Activated T-helper 2 cell treated with anti-CD3 and anti-CD28 coated beads, Interferon-gamma antibody, Interleukin-2, Interleukin-4, amounts not matched to agents 10 μg/mL and 5 μg/mL and 100 μg/mL, durations not matched to agents 14 hours and 24 hours and 36 hours (primary cell): ENCODE measurements at regions not wholly inside any gene's neighbourhood (a gene's known extent, or its start where the extent isn't known, plus 50 kb on each side); places are given as distances from the start of the nearest gene placed in this dataset.
"Not testable (repeated sequence)": the region's sequence is repeated elsewhere in the genome, so short reads cannot be mapped to it uniquely, and the experiment has no call there.

ENCODE experiments used
- DNase-seq: peaks from one replicate; pipeline ENCODE4 v3.0.0; 2021; ENCODE audit warnings: low spot score
- H3K27ac Mint-ChIP-seq: one replicate; pipeline ENCODE4 v1.8.0; 2021; ENCODE audit warnings: mixed read lengths
- H3K27me3 Mint-ChIP-seq: one replicate; pipeline ENCODE4 v1.8.0; 2021; ENCODE audit warnings: low read depth, mixed read lengths
- H3K36me3 Mint-ChIP-seq: one replicate; pipeline ENCODE4 v1.8.0; 2021; ENCODE audit warnings: low read depth, mixed read lengths
- H3K4me1 Mint-ChIP-seq: one replicate; pipeline ENCODE4 v1.8.0; 2021; ENCODE audit warnings: low read depth, mixed read lengths
- H3K4me3 Mint-ChIP-seq: one replicate; pipeline ENCODE4 v1.8.0; 2021; ENCODE audit warnings: low read depth, mild to moderate bottlenecking, moderate library complexity, mixed read lengths
- H3K9me3 Mint-ChIP-seq: one replicate; pipeline ENCODE4 v1.8.0; 2021; ENCODE audit warnings: mixed read lengths
- intact Hi-C: fragments of 100-400 bp; cut with micrococcal nuclease; formaldehyde crosslinking; loops from one replicate; pipeline ENCODE4 v1.15.1; 2023

DNA sequence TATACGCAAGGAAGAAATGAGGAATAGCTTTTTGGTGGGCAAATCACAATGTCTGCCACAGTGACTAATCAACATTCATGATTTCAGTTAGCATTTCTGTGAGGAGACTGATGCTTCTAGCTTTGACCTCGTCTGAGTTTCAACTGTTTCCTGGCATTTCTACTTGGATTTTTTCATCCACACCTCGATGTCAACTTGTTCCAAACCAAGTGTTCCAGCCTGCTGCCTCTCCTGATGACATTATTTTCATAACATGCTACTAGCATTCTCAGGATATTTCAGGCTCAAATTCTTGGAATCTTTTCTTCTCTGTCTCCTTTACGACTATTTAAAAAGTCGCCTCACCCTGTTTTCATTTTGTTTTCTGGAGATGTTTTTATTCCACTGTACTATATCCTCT lies 90.3 kb upstream of the TEX13D start:
- Mint-ChIP-seq H3K9me3 (no peaks in the 10 kb centered on the region), H3K27ac (no peak overlapping the region), H3K36me3 (no peaks in the 10 kb centered on the region), H3K4me1 (peaks cover 30% of the 10 kb centered on the region), H3K27me3 (no peaks in the 10 kb centered on the region), H3K4me3 (no peak overlapping the region)
- intact Hi-C loops, result loop anchor here (5.0 kb wide), 1 partner anchor 40 kb away; no protein-coding TSS in a partner anchor
- DNase-seq, result no peak

- peaks cover 14% of the 10 kb centered on the region for H3K9me3 Mint-ChIP-seq
- no peak for DNase-seq
- H3K4me3 Mint-ChIP-seq, result no peak overlapping the region
- intact Hi-C loops, result no loop called here
- H3K36me3 Mint-ChIP-seq, result peaks cover 10% of the 10 kb centered on the region
- H3K27ac Mint-ChIP-seq, result no peak overlapping the region
- H3K27me3 Mint-ChIP-seq, result no peaks in the 10 kb centered on the region
- H3K4me1 Mint-ChIP-seq, result peaks cover 5% of the 10 kb centered on the region
These were observed 83.1 kb upstream of the TEX13D start for GRCh38 chrX:124249345-124249744.

- DNase-seq, result no peak
- intact Hi-C loops, result no loop called here
- Mint-ChIP-seq H3K4me3 (no peak overlapping the region), H3K27me3 (no peaks in the 10 kb centered on the region), H3K9me3 (peaks cover 14% of the 10 kb centered on the region), H3K36me3 (peaks cover 10% of the 10 kb centered on the region), H3K4me1 (peaks cover 5% of the 10 kb centered on the region), H3K27ac (no peak overlapping the region)
These were observed 81.5 kb upstream of the TEX13D start for GRCh38 chrX:124250835-124251437.

GRCh38 chrX:124254611-124255010 lies 77.8 kb upstream of the TEX13D start:
- DNase-seq, result no peak
- Mint-ChIP-seq H3K4me1 (peaks cover 12% of the 10 kb centered on the region), H3K27me3 (no peaks in the 10 kb centered on the region), H3K36me3 (no peaks in the 10 kb centered on the region), H3K9me3 (no peaks in the 10 kb centered on the region), H3K27ac (no peak overlapping the region), H3K4me3 (no peak overlapping the region)
- intact Hi-C loops, result no loop called here

DNA sequence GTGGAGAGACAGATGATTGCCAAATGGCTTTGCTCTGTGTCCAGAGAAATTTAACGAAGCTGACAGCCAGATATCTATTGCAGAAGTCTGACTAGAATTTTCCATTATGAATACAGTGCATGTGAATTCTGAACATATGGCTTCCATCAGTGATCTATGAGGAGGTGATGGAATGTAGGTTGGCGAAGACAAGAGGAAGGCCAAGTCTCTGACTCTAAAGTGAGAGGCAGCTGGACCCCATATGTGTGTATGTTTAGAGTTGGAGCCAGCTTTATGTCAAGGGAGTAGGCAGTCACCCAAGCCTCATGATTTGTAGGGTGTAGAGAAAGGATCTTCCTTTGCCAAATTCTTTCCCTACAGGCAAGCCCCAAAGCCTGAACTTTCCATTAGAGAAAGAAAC lies 76.2 kb upstream of the TEX13D start:
- DNase-seq, result no peak
- intact Hi-C loops, result no loop called here
- Mint-ChIP-seq H3K9me3 (no peaks in the 10 kb centered on the region), H3K4me1 (peaks cover 11% of the 10 kb centered on the region), H3K36me3 (no peaks in the 10 kb centered on the region), H3K4me3 (no peak overlapping the region), H3K27me3 (no peaks in the 10 kb centered on the region), H3K27ac (no peak overlapping the region)

DNA sequence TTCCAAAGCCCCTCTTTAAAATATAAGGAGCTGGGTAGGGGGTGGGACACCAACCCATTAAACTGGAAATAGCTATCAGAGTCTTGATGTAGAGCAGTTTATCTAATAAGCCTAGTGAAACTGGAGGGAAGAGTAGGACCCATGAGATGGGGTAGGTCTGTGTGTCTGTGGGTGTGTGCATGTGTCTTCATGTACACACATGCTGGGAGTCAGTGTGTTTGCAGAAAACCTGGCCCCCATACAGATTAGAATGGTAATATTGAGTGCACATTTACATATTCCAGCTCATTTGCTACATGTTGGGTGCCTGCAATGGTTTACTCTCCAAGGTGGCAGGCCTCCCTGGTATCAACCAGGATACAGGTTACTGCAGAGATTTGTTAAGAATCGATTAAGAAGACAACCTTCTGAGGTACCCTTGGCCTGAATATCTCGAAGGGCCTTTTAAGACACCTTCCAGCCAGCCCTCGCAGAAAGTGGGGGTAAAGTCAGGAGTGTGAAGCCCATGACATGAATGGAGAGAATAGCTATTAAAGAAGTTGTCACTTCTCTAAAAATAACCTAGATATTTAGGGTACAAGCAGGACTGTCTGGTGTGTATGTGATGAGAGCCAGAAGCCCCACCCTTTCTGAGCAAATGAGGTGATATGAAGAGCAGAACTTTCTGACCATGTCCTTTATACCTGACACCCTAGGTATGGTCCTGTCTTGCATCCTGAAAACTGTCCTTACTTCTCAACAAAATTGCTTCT lies 75.7 kb upstream of the TEX13D start:
- no peaks in the 10 kb centered on the region for H3K36me3 Mint-ChIP-seq
- H3K27ac Mint-ChIP-seq, result no peak overlapping the region
- no peaks in the 10 kb centered on the region for H3K27me3 Mint-ChIP-seq
- DNase-seq, result no peak
- peaks cover 11% of the 10 kb centered on the region for H3K4me1 Mint-ChIP-seq
- no peak overlapping the region for H3K4me3 Mint-ChIP-seq
- no peaks in the 10 kb centered on the region for H3K9me3 Mint-ChIP-seq
- intact Hi-C loops, result no loop called here

- Mint-ChIP-seq H3K4me3 (no peak overlapping the region), H3K27ac (peak overlapping the region; percentile 9), H3K9me3 (no peaks in the 10 kb centered on the region), H3K4me1 (peaks cover 11% of the 10 kb centered on the region), H3K36me3 (no peaks in the 10 kb centered on the region), H3K27me3 (no peaks in the 10 kb centered on the region)
- no peak for DNase-seq
- intact Hi-C loops, result no loop called here
These were observed 74.3 kb upstream of the TEX13D start for GRCh38 chrX:124257924-124258702.

DNA sequence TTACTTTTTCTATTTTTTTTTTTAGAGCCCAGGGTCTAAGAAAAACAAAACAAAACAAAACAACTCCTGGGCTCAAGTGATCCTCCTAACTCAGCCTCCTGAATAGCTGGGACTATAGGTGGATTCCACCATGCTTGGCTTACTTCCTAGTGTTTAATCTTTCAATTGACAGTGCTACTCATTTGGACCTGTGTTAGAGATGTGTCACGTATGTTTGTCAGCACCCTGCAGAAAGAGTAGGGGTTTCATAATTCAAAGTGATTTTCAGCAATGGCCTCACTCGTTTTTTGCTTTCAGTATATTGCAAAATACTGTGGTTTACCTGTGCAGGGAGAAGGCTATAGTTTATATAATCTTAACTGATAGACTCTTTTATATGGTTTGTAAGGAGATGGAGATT lies 71.6 kb upstream of the TEX13D start:
- Mint-ChIP-seq H3K4me1 (peaks cover 11% of the 10 kb centered on the region), H3K9me3 (no peaks in the 10 kb centered on the region), H3K27ac (no peak overlapping the region), H3K36me3 (no peaks in the 10 kb centered on the region), H3K27me3 (no peaks in the 10 kb centered on the region), H3K4me3 (no peak overlapping the region)
- DNase-seq, result no peak
- intact Hi-C loops, result no loop called here

DNA sequence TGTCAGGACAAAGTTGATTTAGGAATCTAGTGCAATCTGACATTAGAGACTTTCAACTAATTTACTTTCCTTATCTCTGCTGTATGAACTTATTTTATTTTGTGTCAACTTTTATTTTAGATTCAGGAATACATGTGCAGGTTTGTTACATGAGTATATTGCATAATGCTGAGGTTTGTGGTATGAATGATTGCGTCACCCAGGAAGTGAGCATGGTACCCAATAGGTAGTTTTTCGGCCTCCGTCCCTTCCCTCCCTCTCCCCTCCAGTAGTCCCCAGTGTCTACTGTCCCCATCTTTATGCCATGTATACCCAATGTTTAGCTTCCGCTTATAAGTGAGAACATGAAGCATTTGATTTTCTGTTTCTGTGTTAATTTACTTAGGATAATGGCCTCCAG lies 68.7 kb upstream of the TEX13D start:
- H3K27ac Mint-ChIP-seq, result no peak overlapping the region
- H3K27me3 Mint-ChIP-seq, result no peaks in the 10 kb centered on the region
- intact Hi-C loops, result no loop called here
- H3K4me1 Mint-ChIP-seq, result peaks cover 15% of the 10 kb centered on the region
- no peaks in the 10 kb centered on the region for H3K9me3 Mint-ChIP-seq
- no peak overlapping the region for H3K4me3 Mint-ChIP-seq
- no peak for DNase-seq
- H3K36me3 Mint-ChIP-seq, result no peaks in the 10 kb centered on the region

GRCh38 chrX:124268099-124268498 lies 64.4 kb upstream of the TEX13D start:
- Mint-ChIP-seq H3K27ac (no peak overlapping the region), H3K27me3 (no peaks in the 10 kb centered on the region), H3K36me3 (no peaks in the 10 kb centered on the region), H3K4me3 (no peak overlapping the region), H3K9me3 (no peaks in the 10 kb centered on the region), H3K4me1 (peaks cover 14% of the 10 kb centered on the region)
- no peak for DNase-seq
- intact Hi-C loops, result no loop called here

- no peaks in the 10 kb centered on the region for H3K9me3 Mint-ChIP-seq
- intact Hi-C loops, result no loop called here
These were observed 62.6 kb upstream of the TEX13D start for GRCh38 chrX:124269881-124270280.

GRCh38 chrX:124271599-124271998 lies 60.9 kb upstream of the TEX13D start:
- H3K4me1 Mint-ChIP-seq, result peaks cover 22% of the 10 kb centered on the region

More at GRCh38 chrX:124269881-124270280, 62.6 kb upstream of the TEX13D start:
- no peak for DNase-seq
- Mint-ChIP-seq H3K27ac (no peak overlapping the region), H3K4me1 (peaks cover 21% of the 10 kb centered on the region), H3K4me3 (no peak overlapping the region), H3K36me3 (no peaks in the 10 kb centered on the region), H3K27me3 (no peaks in the 10 kb centered on the region)

More at GRCh38 chrX:124271599-124271998, 60.9 kb upstream of the TEX13D start:
- DNase-seq, H3K27ac Mint-ChIP-seq, H3K27me3 Mint-ChIP-seq, intact Hi-C loops, H3K9me3 Mint-ChIP-seq, H3K36me3 Mint-ChIP-seq, H3K4me3 Mint-ChIP-seq: not testable (repeated sequence)
